ENCODE measurements at regions not wholly inside any gene's neighbourhood (a gene's known extent, or its start where the extent isn't known, plus 50 kb on each side); places are given as distances from the start of the nearest gene placed in this dataset.

GRCh38 chr2:39522518-39522877 is 85.4 kb upstream of the MAP4K3 start:
- Histone ChIP-seq H3K14ac (ENCODE audit: insufficient read length) (no peak overlapping the region), H2BK12ac (ENCODE audit: low read depth, low read length) (no peak overlapping the region), H2BK15ac (ENCODE audit: low read length) (no peak overlapping the region), H4K5ac (ENCODE audit: insufficient read length, low read depth, low read length) (no peak overlapping the region), H3K27ac (ENCODE audit: low read depth, low read length) (no peak overlapping the region), H3K56ac (replicated peaks; ENCODE audit: insufficient read length, low read depth, low read length) (no peak overlapping the region), H3K4ac (replicated peaks; ENCODE audit: insufficient read length, low read depth, low read length) (no peak overlapping the region), H2BK20ac (ENCODE audit: low read length) (no peak overlapping the region), H4K91ac (replicated peaks; ENCODE audit: insufficient read length, low read length) (no peak overlapping the region), H3K9me3 (ENCODE audit: insufficient read depth in 2 of 2, low read depth in 1 of 2, low read length in 1 of 2) (peaks cover 19 to 21% of the 10 kb centered on the region in 2 experiments), H2AK5ac (ENCODE audit: low read depth, low read length) (no peak overlapping the region), H3K4me1 (replicated peaks in 1 of 4; ENCODE audit: control insufficient read depth in 3 of 4, insufficient read depth in 4 of 4, low read length in 3 of 4) (peaks cover 0 to 4% (median 1%) of the 10 kb centered on the region in 4 experiments; a peak in 2 of 7 replicates), H3K23me2 (ENCODE audit: low read depth, low read length) (no peaks in the 10 kb centered on the region), H3K27me3 (replicated peaks in 1 of 4; ENCODE audit: control insufficient read depth in 3 of 4, extremely low read depth in 1 of 4, insufficient read depth in 3 of 4, low read length in 3 of 4) (no peaks in the 10 kb centered on the region), H3K23ac (ENCODE audit: insufficient read length) (no peak overlapping the region), H3K4me2 (ENCODE audit: insufficient read depth in 1 of 2, low read depth in 2 of 2, low read length in 2 of 2) (no peak overlapping the region), H3K4me3 (ENCODE audit: extremely low read depth in 1 of 4, insufficient read depth in 2 of 4, low read depth in 3 of 4, low read length in 4 of 4) (no peak overlapping the region), H3K36me3 (ENCODE audit: control insufficient read depth in 2 of 4, insufficient read depth in 4 of 4, low read length in 3 of 4) (peaks cover 0 to 4% (median 0%) of the 10 kb centered on the region in 4 experiments; a peak in 2 of 8 replicates), H3K18ac (ENCODE audit: extremely low read depth, low read length) (no peak overlapping the region), H4K8ac (ENCODE audit: extremely low read depth, insufficient read depth, low read length) (no peak overlapping the region), H4K20me1 (replicated peaks in 1 of 2; ENCODE audit: control insufficient read depth in 1 of 2, insufficient read depth in 2 of 2, low read length in 2 of 2) (no peaks in the 10 kb centered on the region), H2BK120ac (replicated peaks; ENCODE audit: low read depth, low read length) (no peak overlapping the region), H3K79me2 (ENCODE audit: control insufficient read depth in 1 of 2, insufficient read depth in 2 of 2, low read length in 2 of 2) (no peaks in the 10 kb centered on the region), H3K79me1 (ENCODE audit: low read depth, low read length) (no peaks in the 10 kb centered on the region), H2AFZ (ENCODE audit: low read length) (no peak overlapping the region), H3K9ac (replicated peaks in 1 of 4; ENCODE audit: extremely low read depth in 1 of 4, low read depth in 3 of 4, low read length in 3 of 4) (no peak overlapping the region), H2BK5ac (ENCODE audit: low read depth, low read length) (no peak overlapping the region)
- DNase-seq (ENCODE audit: low read depth in 1 of 2, low spot score in 2 of 2), result no peak
- ChIA-PET CTCF (ENCODE audit: partially characterized antibody) (interaction anchor here (3.3 kb wide), 1 partner anchor 207 kb away, joined by 16 read pairs; no protein-coding TSS in a partner anchor), POLR2A (ENCODE audit: partially characterized antibody) (no interaction called here)
- 85% methylated on average over 2 of the region's 2 CpGs; no CpG with 5 or more reads in 1 of the 2 experiments for WGBS, 2 experiments (ENCODE audit: extremely low coverage in 1 of 2, insufficient coverage in 1 of 2, insufficient read length in 1 of 2, insufficient replicate concordance in 2 of 2, low coverage in 1 of 2, low lambda C conversion rate in 2 of 2, missing lambda C conversion rate in 1 of 2)
- FAIRE-seq, result no peak
- TF ChIP-seq SP4 (IDR thresholded peaks at IDR 0.05; ENCODE audit: low read length) (no peak), RXRA (IDR thresholded peaks at IDR 0.05; ENCODE audit: insufficient read depth, low read depth, low read length) (no peak), GTF2F1 (IDR thresholded peaks at IDR 0.05; ENCODE audit: borderline replicate concordance, low read depth, low read length) (no peak), FOSL1 (IDR thresholded peaks at IDR 0.05; ENCODE audit: insufficient read depth, low read depth, low read length) (no peak), USF2 (IDR thresholded peaks at IDR 0.05; ENCODE audit: low read length) (no peak), POLR2AphosphoS5 (IDR thresholded peaks at IDR 0.05; ENCODE audit: low read depth, low read length) (no peak), NRF1 (IDR thresholded peaks at IDR 0.05; ENCODE audit: low read depth, low read length) (no peak), GABPA (IDR thresholded peaks at IDR 0.05; ENCODE audit: borderline replicate concordance, insufficient read depth, low read length) (no peak), HDAC2 (IDR thresholded peaks at IDR 0.05; ENCODE audit: borderline replicate concordance in 1 of 2, low read depth in 2 of 2, low read length in 2 of 2) (no peak), CEBPB (IDR thresholded peaks at IDR 0.05; ENCODE audit: low read depth, low read length) (no peak), CBX5 (IDR thresholded peaks at IDR 0.05; ENCODE audit: low read depth, low read length) (no peak), BRCA1 (IDR thresholded peaks at IDR 0.05; ENCODE audit: low read depth, low read length) (no peak), SUZ12 (IDR thresholded peaks at IDR 0.05; ENCODE audit: low read length) (no peak), ATF3 (IDR thresholded peaks at IDR 0.05; ENCODE audit: insufficient read depth, low read depth, low read length) (no peak)

All from H1 (cell line).